COR-L47 (cell line): ENCODE measurements at regions not wholly inside any gene's neighbourhood (a gene's known extent, or its start where the extent isn't known, plus 50 kb on each side); places are given as distances from the start of the nearest gene placed in this dataset.

Experiments
- DNase-seq: peaks from one replicate; lab custom pipeline; 2025; lab: John Stamatoyannopoulos, UW

GRCh38 chr4:14047840-14048239 is 420.3 kb upstream of the BOD1L1 start:
- DNase-seq: no peak

- DNase-seq: no peak
These were observed 422.4 kb upstream of the BOD1L1 start for GRCh38 chr4:14049946-14050345.

DNA sequence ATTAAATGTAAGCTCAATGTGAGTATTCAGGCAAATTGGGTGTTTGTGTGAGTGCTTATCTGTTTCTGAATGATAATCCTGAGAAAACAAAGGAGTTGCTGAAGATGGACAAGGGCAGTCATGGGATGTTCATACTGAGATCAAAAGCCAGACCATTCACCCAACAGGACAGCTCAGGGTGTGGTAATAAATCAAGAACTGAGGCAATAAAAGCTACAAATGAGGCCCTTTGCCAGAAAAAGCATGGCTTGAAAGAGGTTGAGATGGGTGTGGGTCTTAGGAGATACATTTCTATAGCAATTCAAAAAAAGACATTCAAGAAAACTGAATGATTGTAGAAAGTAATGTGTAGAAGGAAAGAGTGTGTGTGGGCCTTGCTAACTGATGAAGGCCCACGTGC is 425.8 kb upstream of the BOD1L1 start:
- DNase-seq: no peak

DNA sequence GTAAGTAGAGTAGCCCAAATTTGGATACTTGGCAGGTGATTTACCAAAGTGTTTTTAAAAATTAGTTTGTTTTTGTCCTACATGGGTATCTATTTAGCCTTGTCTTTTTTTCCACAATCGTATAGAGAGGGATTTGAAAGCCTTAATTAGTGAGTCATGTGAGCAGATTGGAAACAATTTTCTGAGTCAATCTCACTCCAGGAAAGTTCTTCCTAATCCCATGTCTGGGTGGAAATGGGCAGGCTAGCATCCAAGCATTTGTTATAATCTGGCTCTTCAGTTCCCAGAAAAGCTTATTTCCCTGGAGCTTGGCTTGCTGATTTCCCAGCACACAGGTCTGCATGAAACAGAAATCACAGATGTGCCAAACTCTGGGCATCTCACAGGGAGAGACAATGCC is 426.9 kb upstream of the BOD1L1 start:
- no peak for DNase-seq

DNA sequence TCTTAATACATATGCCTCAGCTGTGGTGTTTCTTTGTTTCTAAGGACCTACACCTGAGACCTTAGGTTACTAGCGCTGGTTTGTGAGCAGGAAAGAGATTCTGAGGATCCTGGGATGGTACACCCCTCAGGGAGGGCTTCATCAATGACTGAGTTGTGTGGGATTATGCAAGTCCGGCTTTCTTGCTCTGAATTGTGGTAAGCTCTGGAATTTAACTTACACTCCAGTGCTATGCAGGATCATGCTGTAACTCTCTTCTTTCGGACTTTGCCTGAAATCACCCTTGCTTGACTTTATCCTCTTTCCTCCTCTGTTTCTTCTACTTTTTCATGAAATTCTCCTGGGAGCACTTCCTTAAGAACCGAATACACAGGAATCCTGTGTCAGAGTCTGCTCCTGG is 431.5 kb upstream of the BOD1L1 start:
- no peak for DNase-seq

DNA sequence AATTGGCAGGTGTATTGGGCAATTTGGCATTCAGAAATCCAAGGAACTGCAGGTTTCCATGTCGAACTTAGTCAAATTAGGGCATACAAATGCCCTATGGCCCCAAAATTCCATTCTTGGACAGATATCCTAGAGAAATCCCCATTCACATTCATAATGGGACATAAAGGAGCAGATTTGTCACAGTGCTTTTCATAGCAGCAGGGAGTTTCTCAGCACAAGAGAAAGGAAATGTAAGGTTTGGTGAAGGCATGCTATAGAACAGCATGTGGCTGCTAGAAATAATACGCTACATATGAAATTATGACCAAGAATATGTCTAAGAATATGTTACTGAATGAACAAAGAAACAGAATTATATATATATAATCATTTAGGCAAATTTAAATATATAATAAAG is 437.5 kb upstream of the BOD1L1 start:
- DNase-seq: no peak

DNA sequence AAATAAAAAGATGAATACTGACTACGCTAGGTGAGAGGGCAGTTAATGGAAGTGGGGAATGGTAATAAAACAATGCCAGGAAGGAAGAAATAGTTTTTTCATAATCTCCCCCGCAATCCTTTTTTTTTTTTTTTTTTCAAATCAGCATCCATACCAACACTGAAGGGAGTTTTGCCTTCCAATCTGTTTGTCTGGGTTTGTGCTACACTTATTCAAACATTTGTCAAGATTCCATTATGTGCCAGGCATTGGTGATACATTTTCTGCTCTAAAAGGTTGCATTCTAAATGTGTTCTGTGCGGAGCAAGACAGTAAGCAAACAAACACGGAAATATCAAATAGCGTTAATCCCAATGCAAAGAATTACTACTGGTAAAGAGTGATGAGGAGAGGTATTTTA is 437.9 kb upstream of the BOD1L1 start:
- DNase-seq: no peak

- no peak for DNase-seq
These were observed 439.5 kb upstream of the BOD1L1 start for GRCh38 chr4:14066979-14067378.

- DNase-seq: no peak
These were observed 442.4 kb upstream of the BOD1L1 start for GRCh38 chr4:14069886-14070285.

- DNase-seq: no peak
These were observed 442.9 kb upstream of the BOD1L1 start for GRCh38 chr4:14070289-14070880.

GRCh38 chr4:14072506-14072905 is 445.0 kb upstream of the BOD1L1 start:
- DNase-seq: no peak

GRCh38 chr4:14076776-14077175 is 449.3 kb upstream of the BOD1L1 start:
- no peak for DNase-seq

DNA sequence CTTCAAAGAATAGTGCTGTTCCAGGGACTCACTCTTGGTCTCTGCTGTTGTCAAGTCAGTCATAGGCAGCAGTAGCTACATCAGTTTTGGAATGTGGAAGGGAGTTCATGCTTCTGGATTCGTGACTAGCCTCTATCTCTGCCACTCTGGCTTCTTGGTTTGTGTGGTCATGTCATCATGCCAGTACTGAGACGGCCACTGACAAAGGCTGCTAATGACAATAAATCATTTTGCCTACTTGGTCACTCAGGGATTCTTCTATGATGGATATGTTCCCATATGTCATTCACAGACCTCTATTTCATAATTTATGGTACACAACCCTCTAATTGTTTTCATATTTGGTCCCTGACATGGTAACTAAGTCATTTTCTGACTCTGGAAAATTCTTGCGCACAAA is 450.8 kb upstream of the BOD1L1 start:
- no peak for DNase-seq

DNA sequence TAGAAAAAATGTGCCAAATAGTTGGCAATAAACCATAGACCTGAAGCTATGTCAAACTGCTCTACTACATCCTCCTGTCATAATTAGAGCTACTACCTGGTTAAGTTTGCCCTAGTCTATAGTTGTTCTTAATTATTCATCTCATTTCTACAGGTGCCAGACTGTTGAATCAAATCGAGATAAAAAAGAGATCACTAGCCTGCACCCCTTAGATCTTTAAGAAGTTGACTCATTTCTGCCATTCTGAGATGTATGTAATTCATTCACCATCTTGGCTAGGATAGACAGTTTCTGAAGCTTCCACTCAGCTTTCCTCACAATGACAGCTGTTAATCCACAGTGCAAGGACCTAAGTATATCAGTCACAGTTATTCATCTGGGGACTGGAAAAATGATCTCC is 452.1 kb upstream of the BOD1L1 start:
- no peak for DNase-seq

GRCh38 chr4:14083150-14083549 is 455.6 kb upstream of the BOD1L1 start:
- DNase-seq: no peak

- no peak for DNase-seq
These were observed 457.1 kb upstream of the BOD1L1 start for GRCh38 chr4:14084598-14084997.

DNA sequence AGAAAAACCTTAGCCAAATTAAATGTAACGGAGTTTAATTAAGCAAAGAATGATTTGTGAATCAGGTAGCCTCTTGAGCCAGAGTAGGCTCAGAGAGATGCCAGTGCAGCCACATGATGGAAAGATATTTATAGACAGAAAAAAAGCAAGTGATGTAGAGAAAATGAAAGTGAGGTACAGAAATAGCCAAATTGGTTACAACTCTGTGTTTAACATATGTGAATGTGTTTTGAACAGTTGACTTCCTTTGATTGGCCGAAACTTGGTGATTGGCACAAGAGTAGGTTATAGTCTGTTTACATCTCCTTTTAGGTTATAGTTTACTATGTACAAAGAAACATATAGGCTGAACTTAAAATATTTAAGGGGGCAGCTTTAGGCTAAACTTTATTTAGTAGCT is 459.9 kb upstream of the BOD1L1 start:
- DNase-seq: no peak

- DNase-seq: no peak
These were observed 460.4 kb upstream of the BOD1L1 start for GRCh38 chr4:14087921-14088320.

GRCh38 chr4:14091531-14091930 is 464.0 kb upstream of the BOD1L1 start:
- DNase-seq: no peak

- DNase-seq: no peak
These were observed 464.4 kb upstream of the BOD1L1 start for GRCh38 chr4:14091966-14092365.

DNA sequence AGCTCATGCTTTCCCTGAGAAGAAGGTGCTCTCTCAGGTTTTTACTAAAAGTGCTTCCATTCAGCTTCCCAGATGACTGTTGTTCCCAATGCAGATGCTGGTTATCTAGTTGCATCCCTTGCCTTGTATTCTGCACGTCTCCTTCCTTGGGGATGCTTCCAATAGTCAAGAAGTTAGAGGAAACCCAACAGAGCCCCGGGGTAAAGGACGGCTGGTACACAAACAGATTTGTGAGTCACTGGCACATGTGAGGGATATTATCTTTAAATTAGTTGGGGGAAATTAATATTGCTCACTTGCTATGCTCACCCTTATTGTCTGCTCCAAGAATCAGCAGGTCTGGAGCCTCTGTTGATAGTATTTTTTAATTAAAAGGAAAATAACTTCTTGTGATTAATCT is 465.2 kb upstream of the BOD1L1 start:
- no peak for DNase-seq

- DNase-seq: no peak
These were observed 468.3 kb upstream of the BOD1L1 start for GRCh38 chr4:14095831-14096230.

GRCh38 chr4:14096396-14096965 is 469.0 kb upstream of the BOD1L1 start:
- DNase-seq: no peak

GRCh38 chr4:14100349-14100748 is 472.8 kb upstream of the BOD1L1 start:
- no peak for DNase-seq
